ENCODE measurements at regions not wholly inside any gene's neighbourhood (a gene's known extent, or its start where the extent isn't known, plus 50 kb on each side); places are given as distances from the start of the nearest gene placed in this dataset.

GRCh38 chr7:22909917-22910316 lies 87.3 kb upstream of the TOMM7 start:
- no peaks in the 10 kb centered on the region for H3K9me3 ChIP-seq (ENCODE audit: control insufficient read depth in 4 of 4, low read length in 3 of 4)
- no peaks in the 10 kb centered on the region for H3K27me3 ChIP-seq (ENCODE audit: control insufficient read depth in 4 of 4, insufficient read depth in 4 of 4, low read length in 3 of 4)
- H3K9ac ChIP-seq (ENCODE audit: low read depth in 1 of 2, low read length in 2 of 2), result no peak overlapping the region
- no peak for DNase-seq (ENCODE audit: low spot score)
- no peak overlapping the region for H3K27ac ChIP-seq (ENCODE audit: low read depth in 1 of 2, low read length in 2 of 2)
- TF ChIP-seq ZBTB33 (IDR thresholded peaks at IDR 0.05) (no peak), REST (IDR thresholded peaks at IDR 0.05) (no peak), HNF4A (conservative IDR thresholded peaks at IDR 0.05) (no peak), HNF4G (IDR thresholded peaks at IDR 0.05) (no peak), RXRA (IDR thresholded peaks at IDR 0.05) (no peak), NR2F2 (IDR thresholded peaks at IDR 0.05) (no peak), SP1 (IDR thresholded peaks at IDR 0.05) (no peak), CTCF (IDR thresholded peaks at IDR 0.05; ENCODE audit: low read depth, low read length, missing input control) (no peak), JUND (IDR thresholded peaks at IDR 0.05) (no peak), TAF1 (conservative IDR thresholded peaks at IDR 0.05) (no peak), MAX (IDR thresholded peaks at IDR 0.05) (no peak), ATF3 (IDR thresholded peaks at IDR 0.05) (no peak), EGR1 (IDR thresholded peaks at IDR 0.05; ENCODE audit: low read depth in 2 of 2) (no peak)
- H3K4me3 ChIP-seq (ENCODE audit: low read depth in 1 of 3, low read length in 3 of 3), result no peak overlapping the region
- H3K4me1 ChIP-seq (ENCODE audit: control insufficient read depth in 4 of 4, insufficient read depth in 4 of 4, low read length in 3 of 4), result no peaks in the 10 kb centered on the region
- 93% methylated on average over 3 of the region's 3 CpGs for WGBS
- no peaks in the 10 kb centered on the region for H3K36me3 ChIP-seq (ENCODE audit: control insufficient read depth in 4 of 4, insufficient read depth in 3 of 4, low read depth in 1 of 4, low read length in 3 of 4)

- Histone ChIP-seq H3K36me3 (ENCODE audit: control insufficient read depth in 4 of 4, insufficient read depth in 3 of 4, low read depth in 1 of 4, low read length in 3 of 4) (no peaks in the 10 kb centered on the region), H3K4me3 (ENCODE audit: low read depth in 1 of 3, low read length in 3 of 3) (no peak overlapping the region)
- TF ChIP-seq TAF1 (conservative IDR thresholded peaks at IDR 0.05) (no peak), FOXA1 (IDR thresholded peaks at IDR 0.05) (no peak), CTCF (IDR thresholded peaks at IDR 0.05; ENCODE audit: low read depth, low read length, missing input control) (no peak), ATF3 (IDR thresholded peaks at IDR 0.05) (no peak), EGR1 (IDR thresholded peaks at IDR 0.05; ENCODE audit: low read depth in 2 of 2) (no peak), YY1 (IDR thresholded peaks at IDR 0.05) (no peak), FOXA2 (IDR thresholded peaks at IDR 0.05) (no peak), RAD21 (IDR thresholded peaks at IDR 0.05) (no peak), JUND (IDR thresholded peaks at IDR 0.05) (no peak), ZBTB33 (IDR thresholded peaks at IDR 0.05) (no peak), NR2F2 (IDR thresholded peaks at IDR 0.05) (no peak), MAX (IDR thresholded peaks at IDR 0.05) (no peak), HNF4A (conservative IDR thresholded peaks at IDR 0.05) (no peak), GABPA (IDR thresholded peaks at IDR 0.05 in 1 of 2, conservative IDR thresholded peaks at IDR 0.05 in 1 of 2) (no peak)
These were observed 85.2 kb upstream of the TOMM7 start for GRCh38 chr7:22907805-22908204.

More at GRCh38 chr7:22907805-22908204, 85.2 kb upstream of the TOMM7 start:
- no peaks in the 10 kb centered on the region for H3K27me3 ChIP-seq (ENCODE audit: control insufficient read depth in 4 of 4, insufficient read depth in 4 of 4, low read length in 3 of 4)
- H3K9me3 ChIP-seq (ENCODE audit: control insufficient read depth in 4 of 4, low read length in 3 of 4), result no peaks in the 10 kb centered on the region
- no peak overlapping the region for H3K9ac ChIP-seq (ENCODE audit: low read depth in 1 of 2, low read length in 2 of 2)
- H3K4me1 ChIP-seq (ENCODE audit: control insufficient read depth in 4 of 4, insufficient read depth in 4 of 4, low read length in 3 of 4), result no peaks in the 10 kb centered on the region
- 93% methylated on average over 3 of the region's 3 CpGs for WGBS
- DNase-seq (ENCODE audit: low spot score), result no peak
- H3K27ac ChIP-seq (ENCODE audit: low read depth in 1 of 2, low read length in 2 of 2), result no peak overlapping the region

Data from liver (tissue), 8 donors.